ENCODE measurements at regions not wholly inside any gene's neighbourhood (a gene's known extent, or its start where the extent isn't known, plus 50 kb on each side); places are given as distances from the start of the nearest gene placed in this dataset.
"Not testable (repeated sequence)": the region's sequence is repeated elsewhere in the genome, so short reads cannot be mapped to it uniquely, and the experiment has no call there.

GRCh38 chr2:393711-394696 lies 106.1 kb upstream of the ALKAL2 start:
- DNase-seq, result peak; percentile 3

- DNase-seq, result no peak
Observed at GRCh38 chr2:392926-393280, 105.0 kb upstream of the ALKAL2 start.

GRCh38 chr2:392181-392925 lies 104.5 kb upstream of the ALKAL2 start:
- DNase-seq, result no peak

- DNase-seq, result no peak
Observed at GRCh38 chr2:391696-392095, 103.8 kb upstream of the ALKAL2 start.

- no peak for DNase-seq
Observed at GRCh38 chr2:390959-391358, 103.1 kb upstream of the ALKAL2 start.

GRCh38 chr2:389985-390384 lies 102.1 kb upstream of the ALKAL2 start:
- DNase-seq, result not testable (repeated sequence)

- DNase-seq, result not testable (repeated sequence)
Observed at GRCh38 chr2:388752-389151, 100.9 kb upstream of the ALKAL2 start.

- no peak for DNase-seq
Observed at GRCh38 chr2:387980-388421, 100.1 kb upstream of the ALKAL2 start.

GRCh38 chr2:386406-387103 lies 98.7 kb upstream of the ALKAL2 start:
- no peak for DNase-seq

GRCh38 chr2:385785-386184 lies 97.9 kb upstream of the ALKAL2 start:
- DNase-seq, result no peak

GRCh38 chr2:385061-385460 lies 97.2 kb upstream of the ALKAL2 start:
- DNase-seq, result no peak

GRCh38 chr2:383888-384287 lies 96.0 kb upstream of the ALKAL2 start:
- DNase-seq, result no peak

- no peak for DNase-seq
Observed at GRCh38 chr2:383178-383577, 95.3 kb upstream of the ALKAL2 start.

GRCh38 chr2:382728-383022 lies 94.8 kb upstream of the ALKAL2 start:
- no peak for DNase-seq

GRCh38 chr2:381941-382727 lies 94.2 kb upstream of the ALKAL2 start:
- DNase-seq, result no peak

GRCh38 chr2:381181-381580 lies 93.3 kb upstream of the ALKAL2 start:
- DNase-seq, result no peak

GRCh38 chr2:380772-381171 lies 92.9 kb upstream of the ALKAL2 start:
- no peak for DNase-seq

- no peak for DNase-seq
Observed at GRCh38 chr2:380221-380620, 92.3 kb upstream of the ALKAL2 start.

GRCh38 chr2:379778-380177 lies 91.9 kb upstream of the ALKAL2 start:
- DNase-seq, result no peak

- DNase-seq, result no peak
Observed at GRCh38 chr2:378364-378763, 90.5 kb upstream of the ALKAL2 start.

- DNase-seq, result no peak
Observed at GRCh38 chr2:377414-377813, 89.5 kb upstream of the ALKAL2 start.

GRCh38 chr2:375956-376307 lies 88.0 kb upstream of the ALKAL2 start:
- no peak for DNase-seq
